Prostate gland (tissue), 2 donors: ENCODE measurements at regions not wholly inside any gene's neighbourhood (a gene's known extent, or its start where the extent isn't known, plus 50 kb on each side); places are given as distances from the start of the nearest gene placed in this dataset.

Experiments used
- POLR2AphosphoS5 ChIP-seq: sonication (generic); formaldehyde crosslinking; IDR thresholded peaks from one replicate; pipeline ENCODE4 v1.6.1; 2017; ENCODE audit warnings: antibody characterized with exemption
- TF ChIP-seq, protein P1 (sequence below), 4 experiments: fragments of 200-600 bp in 2 of 4; fragments of 450-650 bp in 2 of 4; sonication (generic) in 2 of 4; IDR thresholded peaks; 1 replicate in 3 of 4; 2 replicates in 1 of 4; pipeline ENCODE4 v1.5.1; 2016 to 2019; ENCODE audit warnings: antibody characterized with exemption in 4 of 4, mild to moderate bottlenecking in 2 of 4, moderate library complexity in 2 of 4

DNA sequence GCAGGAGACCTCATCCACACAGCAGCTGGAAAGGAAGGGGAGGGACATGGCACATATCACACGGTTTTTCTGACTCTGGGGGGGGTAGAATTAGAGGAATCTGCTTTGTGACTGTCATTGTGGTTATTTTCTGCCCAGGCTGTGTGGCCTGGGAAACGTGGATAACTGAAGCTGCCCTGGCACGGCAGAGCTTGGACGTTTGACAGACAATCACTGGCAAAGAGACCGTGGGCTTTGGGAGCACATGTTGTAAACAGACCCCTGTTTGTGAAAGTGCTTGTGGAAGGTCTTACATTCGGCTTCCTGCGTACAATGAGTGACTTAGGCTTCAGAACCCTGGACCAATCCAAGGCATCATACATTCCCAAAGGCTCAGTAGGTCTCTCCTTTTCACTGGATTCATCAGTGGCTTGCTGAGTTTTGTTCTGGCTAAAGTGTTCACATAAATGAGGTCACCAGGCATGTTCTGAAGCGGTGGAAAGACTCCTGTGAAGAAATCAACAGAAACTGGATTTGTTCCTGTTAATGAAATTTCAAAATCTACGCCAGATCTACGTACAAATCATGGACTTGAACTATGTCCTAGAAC lies 188.2 kb downstream of the TEX36 start:
- TF ChIP-seq, protein P1, sequence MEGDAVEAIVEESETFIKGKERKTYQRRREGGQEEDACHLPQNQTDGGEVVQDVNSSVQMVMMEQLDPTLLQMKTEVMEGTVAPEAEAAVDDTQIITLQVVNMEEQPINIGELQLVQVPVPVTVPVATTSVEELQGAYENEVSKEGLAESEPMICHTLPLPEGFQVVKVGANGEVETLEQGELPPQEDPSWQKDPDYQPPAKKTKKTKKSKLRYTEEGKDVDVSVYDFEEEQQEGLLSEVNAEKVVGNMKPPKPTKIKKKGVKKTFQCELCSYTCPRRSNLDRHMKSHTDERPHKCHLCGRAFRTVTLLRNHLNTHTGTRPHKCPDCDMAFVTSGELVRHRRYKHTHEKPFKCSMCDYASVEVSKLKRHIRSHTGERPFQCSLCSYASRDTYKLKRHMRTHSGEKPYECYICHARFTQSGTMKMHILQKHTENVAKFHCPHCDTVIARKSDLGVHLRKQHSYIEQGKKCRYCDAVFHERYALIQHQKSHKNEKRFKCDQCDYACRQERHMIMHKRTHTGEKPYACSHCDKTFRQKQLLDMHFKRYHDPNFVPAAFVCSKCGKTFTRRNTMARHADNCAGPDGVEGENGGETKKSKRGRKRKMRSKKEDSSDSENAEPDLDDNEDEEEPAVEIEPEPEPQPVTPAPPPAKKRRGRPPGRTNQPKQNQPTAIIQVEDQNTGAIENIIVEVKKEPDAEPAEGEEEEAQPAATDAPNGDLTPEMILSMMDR (IDR thresholded peaks at IDR 0.05), result no peak
- TF ChIP-seq POLR2AphosphoS5, result no peak
